ENCODE measurements at regions not wholly inside any gene's neighbourhood (a gene's known extent, or its start where the extent isn't known, plus 50 kb on each side); places are given as distances from the start of the nearest gene placed in this dataset.

GRCh38 chr22:47355776-47356510 is 593.5 kb downstream of the TBC1D22A start:
- TF ChIP-seq CTCF (IDR thresholded peaks at IDR 0.05) (no peak), POLR2AphosphoS5 (IDR thresholded peaks at IDR 0.05) (no peak)
